B cell (primary cell): ENCODE measurements at regions not wholly inside any gene's neighbourhood (a gene's known extent, or its start where the extent isn't known, plus 50 kb on each side); places are given as distances from the start of the nearest gene placed in this dataset.

ENCODE experiments used
- ATAC-seq: fragments of 200-7000 bp; cut with Tn5 transposase; one replicate; pipeline ENCODE4 v1.10.0; 2021; ENCODE audit warnings: low read depth, mild to moderate bottlenecking, moderate number of reproducible peaks, moderate library complexity
- CTCF ChIA-PET: fragments of 350-600 bp; sonication (Branson Sonifier 250); formaldehyde crosslinking; loops from one replicate; lab custom pipeline; 2021; ENCODE audit warnings: antibody characterized with exemption, inconsistent platforms; lab: Charles Lee
- POLR2A ChIA-PET: fragments of 350-600 bp; sonication (Branson Sonifier 250); formaldehyde crosslinking; loops from one replicate; lab custom pipeline; 2021; ENCODE audit warnings: antibody characterized with exemption; lab: Charles Lee
- DNase-seq: peaks from one replicate; pipeline ENCODE4 v3.0.0; 2013
- H2AFZ ChIP-seq: 2 replicates; pipeline ENCODE4 v1.6.1; 2012; ENCODE audit warnings: mild to moderate bottlenecking, low read depth, low read length; ENCODE audit not compliant: insufficient read depth, poor library complexity, severe bottlenecking
- H3K27ac ChIP-seq, 2 donors: 1 replicate in 1 of 2; 2 replicates in 1 of 2; pipeline ENCODE4 v1.5.1; 2012 to 2013; ENCODE audit warnings: low read length in 2 of 2, mild to moderate bottlenecking in 2 of 2, moderate library complexity in 1 of 2
- H3K27me3 ChIP-seq, 4 experiments: fragments of 200-600 bp in 1 of 4; sonication (generic) in 1 of 4; replicated peaks in 1 of 4; 1 replicate in 2 of 4; 2 replicates in 2 of 4; pipeline versions ENCODE4 v1.6.1 to v1.7.0; 2013 to 2016; ENCODE audit warnings: low read length in 3 of 4, mild to moderate bottlenecking in 2 of 4, mixed read lengths in 1 of 4, moderate library complexity in 1 of 4; ENCODE audit not compliant: insufficient read depth in 4 of 4, control insufficient read depth in 3 of 4; ENCODE audit errors: control extremely low read depth in 1 of 4
- H3K36me3 ChIP-seq, 2 experiments: replicated peaks in 1 of 2; 1 replicate in 1 of 2; 2 replicates in 1 of 2; pipeline versions ENCODE4 v1.6.1 to v1.7.1; 2013; ENCODE audit warnings: low read length in 1 of 2; ENCODE audit not compliant: insufficient read depth in 2 of 2, control insufficient read depth in 1 of 2; ENCODE audit errors: control extremely low read depth in 1 of 2, extremely low read depth in 1 of 2
- H3K4me1 ChIP-seq, 2 donors: fragments of 200-600 bp in 1 of 2; sonication (generic) in 1 of 2; 1 replicate in 1 of 2; 2 replicates in 1 of 2; pipeline versions ENCODE4 v1.5.1 to v1.6.1; 2013 to 2017; ENCODE audit warnings: low read length in 2 of 2; ENCODE audit not compliant: control insufficient read depth in 2 of 2, insufficient read depth in 2 of 2
- H3K4me2 ChIP-seq: replicated peaks from 2 replicates; pipeline ENCODE3; 2012; ENCODE audit warnings: mild to moderate bottlenecking, low read depth, low read length; ENCODE audit not compliant: poor library complexity, severe bottlenecking
- H3K4me3 ChIP-seq, 5 experiments: fragments of 200-600 bp in 1 of 5; sonication (generic) in 1 of 5; 1 replicate in 3 of 5; 2 replicates in 2 of 5; pipeline versions ENCODE4 v1.5.1 to v1.7.0; 2011 to 2016; ENCODE audit warnings: low read length in 4 of 5, mild to moderate bottlenecking in 4 of 5, low read depth in 2 of 5, control low read depth in 1 of 5, moderate library complexity in 1 of 5; ENCODE audit not compliant: insufficient read depth in 1 of 5; ENCODE audit errors: control extremely low read depth in 1 of 5, extremely low read depth in 1 of 5
- H3K79me2 ChIP-seq: fragments of 200-600 bp; sonication (generic); one replicate; pipeline ENCODE4 v1.6.0; 2016; ENCODE audit warnings: low read length; ENCODE audit not compliant: control insufficient read depth, insufficient read depth
- H3K9ac ChIP-seq: fragments of 200-600 bp; sonication (generic); 2 replicates; pipeline ENCODE4 v1.6.1; 2017; ENCODE audit warnings: mild to moderate bottlenecking, low read length, moderate library complexity
- H3K9me3 ChIP-seq, 3 donors: one replicate each; pipeline versions ENCODE4 v1.6.1 to v1.7.1; 2013; ENCODE audit warnings: low read length in 2 of 3; ENCODE audit not compliant: control insufficient read depth in 2 of 3, insufficient read depth in 1 of 3; ENCODE audit errors: control extremely low read depth in 1 of 3
- H4K20me1 ChIP-seq: 2 replicates; pipeline ENCODE4 v1.6.0; 2012; ENCODE audit warnings: mild to moderate bottlenecking, low read length; ENCODE audit not compliant: insufficient read depth, control insufficient read depth, poor library complexity, severe bottlenecking
- H3K27ac Mint-ChIP-seq: one replicate; pipeline ENCODE4 v1.8.0; 2021; ENCODE audit warnings: mixed read lengths
- H3K27me3 Mint-ChIP-seq: one replicate; pipeline ENCODE4 v1.8.0; 2021; ENCODE audit warnings: mixed read lengths
- H3K4me1 Mint-ChIP-seq: one replicate; pipeline ENCODE4 v1.8.0; 2021; ENCODE audit warnings: mixed read lengths
- H3K4me3 Mint-ChIP-seq: one replicate; pipeline ENCODE4 v1.8.0; 2021; ENCODE audit warnings: mixed read lengths
- H3K9me3 Mint-ChIP-seq: one replicate; pipeline ENCODE4 v1.8.0; 2022; ENCODE audit warnings: mixed read lengths; ENCODE audit not compliant: insufficient read depth
- EZH2 ChIP-seq: IDR thresholded peaks from 2 replicates; pipeline ENCODE4 v1.6.1; 2012; ENCODE audit warnings: borderline replicate concordance, low read depth, mild to moderate bottlenecking, moderate library complexity, low read length; ENCODE audit not compliant: insufficient read depth, poor library complexity, severe bottlenecking
- WGBS: methylation state at CpG from one replicate; pipeline ENCODE4 v1.1.5; 2013; ENCODE audit warnings: missing lambda C conversion rate; ENCODE audit not compliant: insufficient coverage; 5-methylcytosine and 5-hydroxymethylcytosine counted together
- intact Hi-C: fragments of 100-400 bp; cut with micrococcal nuclease; formaldehyde crosslinking; loops from one replicate; pipeline ENCODE4 v1.10.0; 2022
- TF ChIP-seq, protein P1 (sequence below): fragments of 200-600 bp; IDR thresholded peaks from one replicate; pipeline ENCODE4 v1.8.0; 2022; ENCODE audit warnings: antibody characterized with exemption, mild to moderate bottlenecking

DNA sequence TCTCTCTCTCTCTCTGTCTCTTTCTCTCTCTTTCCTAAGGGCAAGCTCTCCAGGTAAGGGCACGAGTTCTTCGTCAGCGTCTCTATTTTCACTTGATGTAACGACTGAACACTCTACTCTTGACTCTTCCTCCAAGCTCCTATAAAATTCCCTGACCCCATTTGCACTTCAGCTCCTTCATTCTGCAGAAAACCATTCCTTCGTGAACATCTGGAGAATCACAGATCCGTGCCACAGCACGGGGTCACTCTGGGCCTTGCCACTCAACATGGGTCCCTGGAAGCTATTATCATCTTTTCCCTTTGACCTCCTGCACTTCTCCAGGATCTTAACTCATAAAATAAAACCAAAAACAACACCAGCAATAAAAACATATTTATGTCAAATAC lies 112.0 kb upstream of the LNX1 start:
- peak overlapping the region in 1 of 5 experiments; percentile 50 for H3K4me3 ChIP-seq
- POLR2A ChIA-PET: interaction anchor here (1.5 kb wide), 1 partner anchor 45 kb away, joined by 8 read pairs; no protein-coding TSS in a partner anchor
- no peaks in the 10 kb centered on the region for H3K27me3 Mint-ChIP-seq
- CTCF ChIA-PET: interaction anchor here (1.2 to 2.5 kb wide), 3 partner anchors 46 to 530 kb away, joined by 4 to 23 read pairs (median 4); no protein-coding TSS in a partner anchor
- H3K27me3 ChIP-seq: no peaks in the 10 kb centered on the region
- peaks cover 62% of the 10 kb centered on the region for H3K4me1 Mint-ChIP-seq
- peak overlapping the region; percentile 71 for H3K4me3 Mint-ChIP-seq
- H3K4me1 ChIP-seq: peaks cover 43 to 48% of the 10 kb centered on the region in 2 donors
- H4K20me1 ChIP-seq: no peaks in the 10 kb centered on the region
- intact Hi-C loops: loop anchor here (5.0 kb wide), 1 partner anchor 204 kb away; no protein-coding TSS in a partner anchor
- H3K9me3 Mint-ChIP-seq: no peaks in the 10 kb centered on the region
- peak overlapping the region; percentile 63 for H3K9ac ChIP-seq
- peak overlapping the region; percentile 77 for H3K4me2 ChIP-seq
- no peaks in the 10 kb centered on the region for H3K36me3 ChIP-seq
- ATAC-seq: no peak
- WGBS: 59% methylated on average over 7 of the region's 7 CpGs
- H3K9me3 ChIP-seq: peaks cover 0 to 7% (median 0%) of the 10 kb centered on the region in 3 donors
- no peak for DNase-seq
- peak overlapping the region; percentile 74 for H2AFZ ChIP-seq
- TF ChIP-seq, protein P1, sequence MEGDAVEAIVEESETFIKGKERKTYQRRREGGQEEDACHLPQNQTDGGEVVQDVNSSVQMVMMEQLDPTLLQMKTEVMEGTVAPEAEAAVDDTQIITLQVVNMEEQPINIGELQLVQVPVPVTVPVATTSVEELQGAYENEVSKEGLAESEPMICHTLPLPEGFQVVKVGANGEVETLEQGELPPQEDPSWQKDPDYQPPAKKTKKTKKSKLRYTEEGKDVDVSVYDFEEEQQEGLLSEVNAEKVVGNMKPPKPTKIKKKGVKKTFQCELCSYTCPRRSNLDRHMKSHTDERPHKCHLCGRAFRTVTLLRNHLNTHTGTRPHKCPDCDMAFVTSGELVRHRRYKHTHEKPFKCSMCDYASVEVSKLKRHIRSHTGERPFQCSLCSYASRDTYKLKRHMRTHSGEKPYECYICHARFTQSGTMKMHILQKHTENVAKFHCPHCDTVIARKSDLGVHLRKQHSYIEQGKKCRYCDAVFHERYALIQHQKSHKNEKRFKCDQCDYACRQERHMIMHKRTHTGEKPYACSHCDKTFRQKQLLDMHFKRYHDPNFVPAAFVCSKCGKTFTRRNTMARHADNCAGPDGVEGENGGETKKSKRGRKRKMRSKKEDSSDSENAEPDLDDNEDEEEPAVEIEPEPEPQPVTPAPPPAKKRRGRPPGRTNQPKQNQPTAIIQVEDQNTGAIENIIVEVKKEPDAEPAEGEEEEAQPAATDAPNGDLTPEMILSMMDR: no peak
- no peak for TF ChIP-seq EZH2
- peak overlapping the region; percentile 5 to 58 for H3K27ac ChIP-seq
- peak overlapping the region; percentile 93 for H3K27ac Mint-ChIP-seq
- no peaks in the 10 kb centered on the region for H3K79me2 ChIP-seq
